SH-SY5Y (cell line): ENCODE measurements at regions not wholly inside any gene's neighbourhood (a gene's known extent, or its start where the extent isn't known, plus 50 kb on each side); places are given as distances from the start of the nearest gene placed in this dataset.

ENCODE experiments used
- GATA2 ChIP-seq: IDR thresholded peaks from 2 replicates; pipeline ENCODE4 v1.6.1; 2011; ENCODE audit warnings: mild to moderate bottlenecking, low read depth, low read length
- GATA3 ChIP-seq: IDR thresholded peaks from 2 replicates; pipeline ENCODE4 v1.6.1; 2011; ENCODE audit warnings: low read depth, mild to moderate bottlenecking, low read length, moderate library complexity

- TF ChIP-seq GATA2 (no peak), GATA3 (no peak)
Observed at GRCh38 chr5:165410476-165410875, 1905.1 kb downstream of the MAT2B start.
